HG03135 (cell line): ENCODE measurements at regions not wholly inside any gene's neighbourhood (a gene's known extent, or its start where the extent isn't known, plus 50 kb on each side); places are given as distances from the start of the nearest gene placed in this dataset.

Experiments
- ATAC-seq: cut with Tn5 transposase; IDR thresholded peaks from one replicate; pipeline ENCODE4 v1.9.1; 2021; ENCODE audit warnings: mild to moderate bottlenecking, moderate library complexity; ENCODE audit not compliant: unreplicated experiment

DNA sequence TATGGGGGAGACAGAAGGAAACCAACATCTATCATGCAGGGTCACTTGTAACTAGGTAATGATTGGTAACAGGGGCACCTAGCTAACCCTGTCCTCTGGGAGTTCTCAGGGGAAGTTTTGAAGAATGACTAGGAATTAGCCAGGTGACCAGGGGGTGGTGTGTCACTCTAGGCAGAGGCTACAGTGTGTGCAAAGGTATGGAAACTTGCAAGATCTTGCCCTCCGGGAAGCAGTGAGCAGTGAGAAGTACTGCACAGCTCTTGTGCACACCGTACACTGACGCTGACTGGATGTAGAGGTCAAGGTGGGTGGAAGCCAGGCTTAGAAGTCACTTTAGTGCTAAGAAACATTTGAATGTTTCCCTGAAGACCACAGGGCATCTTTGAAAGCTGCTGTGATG, 62.9 kb upstream of the LMO4 start:
- ATAC-seq: no peak

GRCh38 chr1:87268111-87268510, 60.6 kb upstream of the LMO4 start:
- no peak for ATAC-seq

GRCh38 chr1:87269921-87270320, 58.8 kb upstream of the LMO4 start:
- no peak for ATAC-seq

GRCh38 chr1:87273291-87273690, 55.4 kb upstream of the LMO4 start:
- ATAC-seq: no peak

DNA sequence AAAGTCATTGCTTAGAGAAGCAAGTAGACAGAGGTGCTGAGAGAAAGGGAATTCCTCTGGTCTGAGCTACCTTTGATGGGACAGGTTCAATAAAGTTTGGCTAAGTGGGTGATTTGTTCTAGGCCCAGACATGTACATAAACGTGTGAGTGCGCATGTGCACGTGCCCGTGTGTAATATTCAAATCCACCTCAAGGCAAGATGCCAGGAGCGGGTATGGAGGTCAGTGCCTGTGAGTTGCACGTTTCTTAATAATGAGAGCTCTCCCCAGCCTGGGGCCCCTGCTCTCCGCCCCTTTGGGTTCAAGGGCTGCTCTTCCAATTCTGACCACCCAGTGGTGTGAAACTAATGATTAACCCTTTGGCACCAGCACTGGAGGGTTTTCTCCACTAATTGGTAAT, 53.8 kb upstream of the LMO4 start:
- ATAC-seq: no peak

DNA sequence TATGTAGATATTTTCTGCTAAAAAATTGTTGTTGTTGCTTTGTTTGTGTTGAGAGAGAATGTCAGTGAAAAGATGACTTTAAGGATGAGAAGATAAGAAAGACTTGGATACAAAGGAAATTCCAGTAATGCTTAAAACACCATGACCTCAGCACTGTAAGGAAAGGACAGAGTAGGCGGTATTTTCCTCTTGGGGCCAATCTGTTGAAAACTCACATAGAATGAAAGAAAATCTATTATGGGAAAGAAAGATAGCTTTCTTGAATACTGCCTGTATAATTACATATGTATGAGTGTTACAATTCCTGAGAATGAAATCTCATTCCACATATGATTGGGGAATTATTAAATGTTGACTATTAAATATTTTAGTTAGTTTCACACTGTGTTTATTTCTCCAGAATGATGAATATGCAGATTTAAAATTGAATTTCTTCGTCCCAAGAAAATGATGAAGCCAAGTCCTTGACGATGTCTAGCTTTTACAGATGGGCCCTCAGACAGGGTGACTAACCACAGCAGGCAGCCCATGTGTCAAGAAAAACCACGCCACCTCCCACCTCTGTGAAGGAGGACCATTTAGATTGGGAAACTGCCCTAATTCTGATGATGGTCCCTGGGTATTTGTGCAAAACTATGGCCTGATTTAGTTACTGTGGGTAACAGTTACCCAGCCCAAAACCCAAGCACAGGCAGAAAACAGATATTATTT, 49.7 kb upstream of the LMO4 start:
- ATAC-seq: no peak
